ENCODE measurements at regions not wholly inside any gene's neighbourhood (a gene's known extent, or its start where the extent isn't known, plus 50 kb on each side); places are given as distances from the start of the nearest gene placed in this dataset.

- no peaks in the 10 kb centered on the region for H3K4me1 ChIP-seq (replicated peaks in 1 of 2; ENCODE audit: control insufficient read depth in 2 of 2, insufficient read depth in 2 of 2, low read length in 2 of 2)
- FAIRE-seq (no peak), DNase-seq (ENCODE audit: extremely low read depth in 1 of 4, low spot score in 3 of 4) (no peak), ATAC-seq (no peak)
- H3K27ac ChIP-seq (ENCODE audit: extremely low read depth, low read depth, low read length) = no peak overlapping the region
- no peak for TF ChIP-seq CCNT2 (IDR thresholded peaks at IDR 0.05; ENCODE audit: borderline replicate concordance, extremely low read depth, insufficient read length, low read depth, low read length)
- TF ChIP-seq ZKSCAN3 (CRISPR knock-in tag; IDR thresholded peaks at IDR 0.05) = no peak
- no peak for TF ChIP-seq ZNF395 (CRISPR knock-in tag; IDR thresholded peaks at IDR 0.05)
- no peak for TF ChIP-seq NR1H2 (CRISPR knock-in tag; IDR thresholded peaks at IDR 0.05)
- TF ChIP-seq ZNF280B (CRISPR knock-in tag; IDR thresholded peaks at IDR 0.05) = no peak
- TF ChIP-seq TAF9B (IDR thresholded peaks at IDR 0.05; ENCODE audit: partially characterized antibody) = no peak
- no peak for TF ChIP-seq MTA1 (IDR thresholded peaks at IDR 0.05; ENCODE audit: borderline replicate concordance)
- no peak for TF ChIP-seq POU5F1 (IDR thresholded peaks at IDR 0.05; ENCODE audit: borderline replicate concordance, low read depth, low read length, partially characterized antibody)
- no peak for TF ChIP-seq KHSRP (IDR thresholded peaks at IDR 0.05)
- TF ChIP-seq ZBTB12 (CRISPR knock-in tag; IDR thresholded peaks at IDR 0.05) = no peak
- H3K9me1 ChIP-seq (ENCODE audit: control insufficient read depth, insufficient read depth, low read length) = no peaks in the 10 kb centered on the region
- no TSS peak for BruUV-seq (replicated peaks)
- no peak overlapping the region for H2AFZ ChIP-seq (ENCODE audit: low read depth, low read length)
- CTCF ChIA-PET (ENCODE audit: low intra/inter-chr PET ratio) = no interaction called here
- WGBS (ENCODE audit: insufficient coverage, low coverage, missing lambda C conversion rate) = 3% methylated on average over 15 of the region's 16 CpGs
- H3K36me3 ChIP-seq (ENCODE audit: control insufficient read depth, insufficient read depth, low read length) = no peaks in the 10 kb centered on the region
- H3K9ac ChIP-seq (ENCODE audit: insufficient read depth in 1 of 2, low read depth in 2 of 2, low read length in 2 of 2) = no peak overlapping the region
- POLR2A ChIA-PET = no interaction called here
- H3K79me2 ChIP-seq (ENCODE audit: control insufficient read depth, insufficient read depth, low read length) = no peaks in the 10 kb centered on the region
- no peak overlapping the region for H3K4me2 ChIP-seq (ENCODE audit: insufficient read depth, low read length)
- intact Hi-C loops (cut with micrococcal nuclease) = no loop called here
- in situ Hi-C loops (cut with MboI) = no loop called here
- no peaks in the 10 kb centered on the region for H4K20me1 ChIP-seq (replicated peaks; ENCODE audit: control insufficient read depth, insufficient read depth, low read length)
- no peak overlapping the region for H3K4me3 ChIP-seq
- H3K9me3 ChIP-seq (replicated peaks; ENCODE audit: control insufficient read depth, insufficient read depth, low read depth, low read length) = no peaks in the 10 kb centered on the region
- H3K27me3 ChIP-seq (ENCODE audit: control insufficient read depth in 2 of 2, insufficient read depth in 2 of 2, low read length in 2 of 2) = no peaks in the 10 kb centered on the region
Observed at GRCh38 chr5:24170026-24170425, 474.8 kb downstream of the CDH10 start.
